Right renal pelvis (tissue), 4 donors: ENCODE measurements at regions not wholly inside any gene's neighbourhood (a gene's known extent, or its start where the extent isn't known, plus 50 kb on each side); places are given as distances from the start of the nearest gene placed in this dataset.

Source experiments
- DNase-seq, 4 donors: peaks; one replicate each; pipeline ENCODE4 v3.0.0-alpha.2; 2013; ENCODE audit warnings: low read depth in 4 of 4, low spot score in 3 of 4, missing footprints in 1 of 4

- no peak for DNase-seq
These were observed 300.8 kb downstream of the HHIPL2 start for GRCh38 chr1:222247081-222247480.

DNA sequence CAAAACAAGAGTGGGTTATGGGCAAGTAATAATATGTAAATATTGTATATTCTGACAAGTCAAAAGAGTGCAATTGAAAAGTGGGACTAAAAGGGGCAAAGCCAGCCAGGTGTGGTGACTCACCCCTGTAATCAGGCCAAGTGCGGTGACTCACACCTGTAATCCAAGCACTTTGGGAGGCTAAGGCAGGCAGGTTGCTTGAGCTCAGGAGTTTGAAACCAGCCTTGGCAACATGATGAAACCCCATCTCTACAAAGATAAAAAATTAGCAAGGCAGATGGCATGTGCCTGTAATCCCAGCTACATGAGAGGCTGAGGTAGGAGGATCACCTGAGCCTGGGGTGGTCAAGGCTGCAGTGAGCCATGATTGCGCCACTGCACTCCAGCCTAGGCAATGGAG, 304.0 kb downstream of the HHIPL2 start:
- no peak for DNase-seq

GRCh38 chr1:222242492-222242891, 305.4 kb downstream of the HHIPL2 start:
- DNase-seq, result no peak

DNA sequence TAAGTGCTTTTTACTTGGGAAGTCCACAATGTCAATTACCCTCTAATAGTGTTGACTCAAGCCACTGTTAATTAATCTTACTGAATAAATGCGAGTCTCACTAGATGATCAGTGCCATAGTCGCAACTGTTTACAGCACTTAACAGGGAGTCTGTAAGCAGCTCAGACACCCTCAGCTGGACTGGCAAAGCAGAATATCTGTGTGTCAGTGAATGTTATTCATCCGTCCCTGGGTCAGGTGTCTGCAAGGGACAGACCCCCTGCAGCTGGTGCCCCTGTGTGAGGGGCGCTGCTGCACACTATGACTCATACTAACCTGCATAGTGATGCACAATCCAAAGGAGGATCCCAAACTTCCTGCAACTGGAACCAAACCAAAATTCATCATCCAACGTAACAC, 306.5 kb downstream of the HHIPL2 start:
- no peak for DNase-seq

DNA sequence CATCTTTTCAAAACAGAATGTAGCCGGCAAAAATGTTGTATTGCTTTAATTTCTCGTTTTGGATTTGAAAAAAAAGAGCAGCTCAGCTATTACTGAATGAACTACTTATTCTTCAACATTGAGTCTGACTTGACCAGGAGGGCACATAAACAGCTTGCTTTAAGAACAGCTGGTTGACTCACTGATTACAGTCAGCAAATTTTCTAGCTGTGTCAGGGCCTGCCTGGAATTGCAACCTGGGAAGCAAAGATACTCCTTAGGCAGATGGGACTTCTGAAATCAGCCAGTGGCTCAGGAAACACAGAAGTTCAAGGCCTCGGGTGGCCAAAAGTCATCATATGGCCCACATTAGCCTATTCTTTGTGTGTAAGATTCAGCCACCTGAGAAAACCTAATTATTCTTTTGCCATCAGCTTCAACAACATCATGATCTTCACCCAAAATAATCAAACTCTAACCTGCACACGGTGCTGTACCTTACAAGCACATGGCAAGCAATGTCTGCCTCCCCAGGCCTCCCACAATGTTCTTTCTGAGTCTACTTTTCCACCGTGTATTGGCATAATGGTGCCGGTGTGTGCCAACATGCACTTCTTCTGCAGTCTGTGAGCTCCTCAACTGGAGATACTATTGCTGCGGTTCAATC, 307.2 kb downstream of the HHIPL2 start:
- DNase-seq, result no peak

GRCh38 chr1:222239130-222239529, 308.8 kb downstream of the HHIPL2 start:
- no peak for DNase-seq

GRCh38 chr1:222234351-222234750, 313.6 kb downstream of the HHIPL2 start:
- no peak for DNase-seq

DNA sequence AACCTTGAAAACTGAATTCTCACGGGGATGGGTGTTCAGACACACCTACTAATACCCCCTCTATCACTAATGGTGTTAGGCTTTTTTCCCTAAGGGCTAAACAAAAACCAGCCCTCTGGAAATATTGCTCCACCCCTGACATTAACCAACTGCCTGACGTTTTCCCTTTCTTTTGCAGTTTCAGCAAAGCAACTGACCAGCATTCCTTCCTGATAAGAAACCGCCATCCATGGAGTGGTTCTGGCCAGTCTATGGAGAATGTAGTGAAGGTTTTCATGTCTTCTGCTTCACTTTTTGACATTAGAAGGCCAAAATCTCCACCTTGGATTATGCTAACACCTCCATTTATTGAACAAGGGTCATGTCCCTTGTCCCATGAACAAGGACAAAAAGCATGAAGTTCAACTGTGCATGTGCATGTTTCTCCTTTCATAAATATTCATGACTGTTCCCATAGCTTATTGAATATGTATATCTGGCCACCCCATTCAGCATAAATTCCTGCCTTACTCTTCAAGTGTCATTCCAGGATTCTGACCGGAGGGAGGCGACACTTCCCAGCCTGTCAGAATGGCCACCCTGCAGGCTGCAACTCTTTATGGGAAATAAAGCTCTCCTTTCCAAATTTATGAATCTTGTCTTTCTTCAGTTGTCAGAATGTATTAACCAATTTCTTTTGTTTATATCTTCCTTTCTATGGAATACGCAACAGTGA, 314.3 kb downstream of the HHIPL2 start:
- DNase-seq, result no peak

DNA sequence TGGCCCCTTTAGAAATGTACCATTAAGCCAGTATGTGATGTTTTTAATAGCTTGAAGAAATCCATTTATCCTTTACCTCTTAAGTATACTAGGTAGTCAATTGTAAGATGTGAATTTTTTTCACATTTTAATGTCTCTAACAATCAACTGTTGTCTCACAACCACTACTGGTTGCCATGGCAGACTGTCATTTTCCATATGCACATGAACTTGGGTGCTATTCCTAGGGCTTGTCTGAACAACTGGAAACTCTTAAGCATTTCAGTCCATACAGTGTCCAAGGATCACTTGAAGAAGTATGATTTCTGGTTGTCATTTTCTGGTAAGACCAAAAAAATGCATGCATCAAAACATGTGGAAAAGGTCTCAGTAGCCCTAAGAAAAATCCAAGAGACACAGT, 315.1 kb downstream of the HHIPL2 start:
- DNase-seq, result no peak

- DNase-seq, result no peak
These were observed 318.1 kb downstream of the HHIPL2 start for GRCh38 chr1:222229672-222230312.

- no peak for DNase-seq
These were observed 322.6 kb downstream of the HHIPL2 start for GRCh38 chr1:222225316-222225691.

DNA sequence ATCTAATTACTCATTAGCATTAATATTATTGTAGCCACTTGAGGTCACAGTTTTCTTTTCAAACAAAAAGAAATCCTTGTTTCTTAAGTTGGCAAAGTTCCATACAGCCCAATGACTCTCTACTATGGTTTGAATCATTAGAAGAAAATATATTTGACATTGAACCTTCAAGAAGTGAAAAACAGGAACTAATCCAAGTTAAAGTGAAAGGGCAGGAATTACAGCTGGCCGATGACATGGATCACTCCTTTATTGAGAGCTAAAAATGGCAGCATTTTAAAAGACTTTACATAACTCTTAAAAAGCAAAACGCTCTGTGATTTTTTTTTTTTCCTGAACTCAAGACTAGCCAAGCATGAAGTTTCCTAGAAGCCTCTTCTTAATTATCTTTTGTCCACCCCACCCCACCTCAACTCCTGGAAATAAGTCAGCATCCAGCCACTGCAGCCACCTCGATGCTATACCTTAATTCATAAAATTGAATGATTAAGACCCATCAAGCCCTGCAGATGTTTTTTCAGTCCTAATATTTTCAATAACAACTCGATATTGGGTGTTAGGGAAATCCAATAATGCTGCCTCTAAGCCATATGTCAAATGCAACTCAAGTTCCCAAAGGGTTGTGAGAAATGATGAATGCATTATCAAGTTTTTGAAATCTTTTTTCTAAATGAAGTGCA, 323.1 kb downstream of the HHIPL2 start:
- peak in 1 of 4 donors; percentile 0 for DNase-seq

- no peak for DNase-seq
These were observed 323.7 kb downstream of the HHIPL2 start for GRCh38 chr1:222224156-222224555.

- DNase-seq, result no peak
These were observed 324.9 kb downstream of the HHIPL2 start for GRCh38 chr1:222223010-222223409.

DNA sequence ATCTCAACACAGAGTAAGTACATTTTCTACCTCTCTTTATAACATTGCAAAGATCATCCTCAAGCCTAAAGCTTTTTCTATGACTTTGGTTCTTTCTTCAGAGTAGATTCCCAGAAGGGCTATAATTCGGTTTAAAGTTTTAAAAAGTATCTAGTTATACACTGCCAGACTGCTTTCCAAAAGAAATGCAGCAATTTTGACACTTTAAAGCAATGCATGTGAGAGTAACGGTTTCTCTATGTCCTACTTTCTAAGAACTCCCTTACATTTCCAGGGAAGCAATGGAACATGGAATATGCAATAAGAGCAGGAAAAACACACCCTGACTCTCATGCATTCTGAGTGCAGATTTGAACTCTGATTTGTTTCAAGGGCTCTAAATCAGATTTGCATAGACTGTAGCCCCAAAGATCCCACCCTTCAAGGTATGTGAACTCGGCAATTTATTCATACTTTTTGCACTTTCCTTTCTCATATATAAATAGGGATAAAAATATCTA, 331.6 kb downstream of the HHIPL2 start:
- no peak for DNase-seq

DNA sequence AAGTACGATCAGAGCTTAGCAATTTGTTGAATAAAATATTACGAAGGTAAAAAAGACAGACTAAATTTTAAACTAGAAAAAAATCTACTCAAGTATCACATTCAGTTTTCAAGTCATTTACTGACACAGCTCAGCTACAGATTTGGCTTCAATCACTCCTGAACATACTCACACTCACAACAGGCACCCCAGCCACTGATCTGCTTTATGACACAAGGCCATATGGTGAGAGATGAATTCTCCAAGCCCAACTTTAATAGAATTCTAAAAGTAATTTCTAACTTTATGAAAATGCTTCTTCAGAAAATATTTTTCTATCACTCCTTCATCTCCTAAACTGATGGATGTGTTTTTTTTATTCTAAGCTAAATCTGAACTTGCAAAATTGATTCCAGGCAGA, 337.1 kb downstream of the HHIPL2 start:
- DNase-seq, result no peak

GRCh38 chr1:222204475-222204874, 343.4 kb downstream of the HHIPL2 start:
- no peak for DNase-seq

DNA sequence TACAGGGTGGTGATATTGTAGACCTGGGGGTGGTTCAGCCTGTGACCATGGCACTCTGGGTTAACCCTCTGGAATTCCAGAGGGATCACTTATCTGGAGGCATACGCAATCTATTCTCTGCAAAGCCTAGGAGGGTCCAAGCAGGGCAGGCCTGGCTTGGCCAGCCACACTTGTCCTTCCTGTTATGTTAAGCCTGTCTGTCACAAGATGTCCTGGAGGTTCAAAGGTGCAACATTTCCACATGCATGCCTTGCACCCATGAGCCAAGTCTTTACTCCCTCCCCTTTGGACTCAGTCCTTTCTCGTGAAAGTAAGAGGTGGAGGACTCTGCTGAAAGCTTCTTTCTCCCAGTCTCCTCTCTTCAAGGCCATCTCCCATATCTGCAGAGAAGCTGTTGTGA, 345.1 kb downstream of the HHIPL2 start:
- DNase-seq, result no peak

DNA sequence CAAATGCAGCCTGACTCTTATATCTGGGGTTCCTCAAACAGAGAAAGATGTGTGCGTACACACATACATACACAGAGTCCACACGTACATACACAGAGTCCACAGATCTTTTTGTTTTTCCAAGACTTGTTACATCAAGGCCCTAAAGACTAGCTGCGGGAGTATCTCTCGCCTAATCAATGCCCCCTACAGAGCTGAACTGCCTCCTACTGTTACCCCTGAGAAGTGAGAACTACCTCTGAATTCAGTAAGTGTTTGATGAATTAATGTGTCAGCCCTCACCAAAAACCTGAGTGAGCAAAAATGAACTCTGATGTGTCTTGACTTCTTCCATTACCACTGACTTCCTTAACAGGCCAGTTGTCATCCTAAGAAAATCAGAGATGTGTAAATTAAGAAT, 351.2 kb downstream of the HHIPL2 start:
- DNase-seq, result no peak

DNA sequence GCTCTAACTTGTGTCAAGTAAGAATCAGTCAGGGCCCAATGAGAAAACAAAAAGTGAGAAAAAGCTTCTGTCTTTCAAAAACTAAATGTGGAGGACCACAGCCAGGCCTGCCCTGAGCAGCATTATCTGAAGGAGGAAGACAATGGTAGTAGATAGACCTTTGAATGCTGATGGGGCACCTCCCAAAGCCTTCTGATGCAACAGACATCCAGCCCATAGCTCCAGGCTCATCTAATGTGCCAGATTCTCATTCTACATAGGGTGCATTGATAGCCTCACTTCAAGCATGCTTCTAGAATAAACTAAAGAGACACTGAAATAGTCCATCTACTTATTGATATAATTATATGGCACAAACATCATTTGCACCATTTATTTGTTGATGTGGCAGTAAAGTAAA, 351.6 kb downstream of the HHIPL2 start:
- DNase-seq, result no peak

- no peak for DNase-seq
These were observed 352.0 kb downstream of the HHIPL2 start for GRCh38 chr1:222195857-222196256.
